HG02973 (cell line): ENCODE measurements at regions not wholly inside any gene's neighbourhood (a gene's known extent, or its start where the extent isn't known, plus 50 kb on each side); places are given as distances from the start of the nearest gene placed in this dataset.
"Not testable (repeated sequence)": the region's sequence is repeated elsewhere in the genome, so short reads cannot be mapped to it uniquely, and the experiment has no call there.

Experiments
- ATAC-seq: cut with Tn5 transposase; IDR thresholded peaks from one replicate; pipeline ENCODE4 v1.9.1; 2021; ENCODE audit warnings: moderate library complexity; ENCODE audit not compliant: unreplicated experiment

DNA sequence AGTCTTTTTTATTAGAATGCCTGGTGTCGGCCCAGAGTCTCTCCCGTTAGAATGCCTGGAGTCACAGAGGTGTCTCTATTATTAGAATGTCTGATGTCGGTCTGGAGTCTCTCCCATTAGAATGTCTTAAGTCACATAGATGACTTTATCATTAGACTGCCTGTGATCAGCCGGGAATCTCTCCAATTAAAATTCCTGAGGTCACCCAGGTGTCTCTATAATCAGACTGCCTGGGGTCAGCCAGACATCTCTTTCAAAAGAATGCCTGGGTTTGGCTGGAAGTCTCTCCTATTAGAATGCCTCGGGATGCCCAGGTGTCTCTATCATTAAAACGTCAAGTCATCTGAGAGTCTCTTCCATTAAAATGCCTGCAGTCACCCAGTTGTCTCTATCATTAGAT lies 1493.9 kb downstream of the UQCRFS1 start:
- no peak for ATAC-seq

DNA sequence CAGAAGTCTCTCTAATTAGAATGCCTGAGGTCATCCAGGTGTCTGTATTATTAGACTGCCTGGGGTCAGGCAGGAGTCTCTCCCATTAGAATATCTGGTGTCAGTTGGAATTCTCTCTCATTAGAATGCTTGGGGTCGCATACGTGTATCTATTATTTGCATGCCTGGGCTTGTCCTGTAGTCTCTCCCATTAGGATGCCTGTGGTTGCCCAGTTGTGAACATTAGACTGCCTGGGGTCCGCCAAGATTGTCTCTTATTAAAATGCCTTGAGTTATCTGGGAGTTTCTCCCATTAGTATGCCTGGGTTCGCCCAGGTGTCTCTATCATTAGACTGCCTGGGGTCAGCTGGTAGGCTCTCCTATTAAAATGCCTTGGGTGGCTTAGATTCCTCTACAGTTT lies 1494.7 kb downstream of the UQCRFS1 start:
- no peak for ATAC-seq

DNA sequence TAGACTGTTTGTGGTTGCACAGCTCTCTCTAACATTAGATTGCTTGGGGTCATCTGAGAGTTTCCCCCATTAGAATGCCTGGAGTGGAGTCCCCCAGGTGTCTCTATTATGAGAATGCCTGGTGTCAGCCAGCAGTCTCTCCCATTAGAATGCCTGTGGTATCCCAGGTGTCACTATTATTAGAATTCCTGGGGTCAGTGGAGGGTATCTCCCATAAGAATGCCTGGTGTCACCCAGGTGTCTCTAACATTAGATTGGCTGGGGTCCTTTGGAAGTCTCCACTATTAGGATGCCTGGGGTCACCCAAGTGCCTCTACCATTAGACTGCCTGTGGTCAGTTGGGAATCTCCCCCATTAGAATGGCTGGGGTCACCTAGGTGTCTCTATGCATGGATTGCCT lies 1495.1 kb downstream of the UQCRFS1 start:
- no peak for ATAC-seq

DNA sequence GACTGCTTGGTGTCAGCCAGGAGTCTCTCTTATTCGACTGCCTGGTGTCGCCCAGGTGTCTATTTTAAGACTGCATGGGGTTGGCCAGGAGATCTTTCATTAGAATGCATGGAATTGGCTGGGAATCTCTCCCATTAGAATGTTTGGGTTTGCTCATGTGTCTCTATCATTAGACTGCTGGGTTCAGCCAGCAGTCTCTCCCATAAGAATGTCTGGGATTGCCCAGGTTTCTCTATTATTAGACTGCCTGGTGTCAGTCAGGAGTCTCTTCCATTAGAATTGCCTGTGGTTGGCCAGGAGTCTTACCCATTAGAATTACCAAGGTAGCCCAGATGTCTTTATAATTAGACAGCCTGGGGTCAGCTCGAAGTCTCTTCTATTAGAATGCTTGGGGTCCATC lies 1496.0 kb downstream of the UQCRFS1 start:
- no peak for ATAC-seq

DNA sequence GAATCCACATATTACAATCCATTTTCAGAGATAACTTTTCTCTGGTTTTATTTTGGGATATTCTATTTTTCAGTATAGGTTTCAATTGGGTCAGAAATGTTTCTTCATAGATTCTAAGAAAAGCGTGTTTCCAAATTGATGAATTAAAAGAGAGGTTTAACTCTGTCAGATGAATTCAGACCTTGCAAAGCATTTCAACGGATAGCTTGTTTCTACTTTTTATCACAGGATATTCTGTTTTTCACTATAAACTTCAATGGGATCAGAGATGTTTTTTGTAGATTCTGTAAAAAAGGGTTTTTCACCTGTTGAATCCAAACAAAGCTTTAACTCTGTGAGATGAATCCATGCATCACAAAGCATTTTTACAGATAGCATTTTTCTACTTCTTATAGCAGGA lies 1498.1 kb downstream of the UQCRFS1 start:
- ATAC-seq, result no peak

DNA sequence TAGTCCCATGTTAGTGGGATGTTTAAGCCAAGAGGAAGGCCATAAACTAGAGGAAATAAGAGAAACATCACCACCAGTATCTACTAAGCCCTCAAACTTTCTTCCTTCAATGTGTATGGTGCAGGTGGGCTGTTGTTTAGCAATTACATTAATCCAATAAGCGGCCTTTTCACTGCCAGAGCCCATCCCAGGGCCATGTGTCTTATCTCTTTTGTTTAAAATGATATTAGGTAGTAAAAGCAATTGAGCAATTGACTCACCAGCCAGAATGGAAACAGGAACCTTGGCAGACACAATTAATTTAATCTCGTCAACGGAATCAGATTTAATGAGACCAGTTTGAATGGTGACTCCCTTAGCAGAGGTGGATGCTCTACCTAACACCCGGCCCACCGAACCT lies 1503.5 kb downstream of the UQCRFS1 start:
- no peak for ATAC-seq

DNA sequence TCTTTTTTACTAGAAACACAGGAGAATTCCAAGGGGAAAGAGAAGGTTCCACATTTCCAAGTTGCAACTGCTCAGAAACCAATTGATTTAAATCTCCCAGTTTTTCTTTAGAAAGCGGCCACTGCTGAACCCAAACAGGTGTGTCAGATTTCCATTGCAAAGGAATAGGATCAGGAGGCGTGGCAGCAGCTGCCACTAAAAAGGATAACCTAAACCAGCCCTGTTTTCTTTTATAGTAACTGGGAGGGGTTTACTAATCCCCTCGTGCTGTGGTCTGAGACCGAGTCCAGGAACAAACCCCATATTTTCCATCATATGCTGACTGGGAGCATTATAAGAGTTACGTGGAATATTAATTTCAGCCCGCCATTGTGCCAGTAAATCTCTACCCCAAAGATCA lies 1504.0 kb downstream of the UQCRFS1 start:
- ATAC-seq, result not testable (repeated sequence)

DNA sequence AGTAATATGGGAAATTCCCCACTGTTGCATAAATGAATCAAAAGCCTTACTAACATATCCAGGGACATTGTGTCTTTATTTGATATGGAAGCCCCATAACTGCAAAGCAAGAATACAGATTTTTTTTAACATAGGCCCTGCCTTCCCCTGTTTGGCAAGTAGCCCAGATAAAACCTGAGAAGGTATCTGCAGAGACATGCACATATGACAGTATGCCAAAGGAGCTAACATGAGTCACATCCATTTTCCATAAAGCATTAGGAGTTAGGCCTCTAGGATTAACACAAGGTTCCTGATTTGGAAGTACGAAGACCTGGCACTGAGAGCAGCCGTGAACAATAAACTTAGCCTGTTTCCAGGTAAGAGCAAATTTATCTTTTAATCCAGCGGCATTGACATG lies 1505.9 kb downstream of the UQCRFS1 start:
- ATAC-seq, result not testable (repeated sequence)

DNA sequence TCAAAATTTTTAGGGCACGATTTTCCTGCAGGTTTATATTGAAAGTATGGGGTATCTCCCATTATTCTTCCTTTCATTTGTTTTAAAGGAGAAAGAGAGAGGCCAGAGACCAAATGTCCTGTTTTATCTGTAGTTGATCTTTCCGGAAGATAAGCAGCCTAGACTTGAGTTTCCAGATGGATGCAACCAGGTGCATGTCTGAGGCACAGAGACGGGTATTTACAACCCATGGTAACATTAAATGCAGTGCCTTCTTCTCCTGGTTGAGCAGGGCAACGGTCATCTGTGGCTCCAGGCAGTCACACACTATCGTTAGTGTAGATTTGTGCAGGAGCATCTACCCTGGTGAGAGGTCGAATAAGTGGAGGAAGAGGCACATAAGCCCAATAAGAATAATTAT lies 1507.1 kb downstream of the UQCRFS1 start:
- no peak for ATAC-seq

DNA sequence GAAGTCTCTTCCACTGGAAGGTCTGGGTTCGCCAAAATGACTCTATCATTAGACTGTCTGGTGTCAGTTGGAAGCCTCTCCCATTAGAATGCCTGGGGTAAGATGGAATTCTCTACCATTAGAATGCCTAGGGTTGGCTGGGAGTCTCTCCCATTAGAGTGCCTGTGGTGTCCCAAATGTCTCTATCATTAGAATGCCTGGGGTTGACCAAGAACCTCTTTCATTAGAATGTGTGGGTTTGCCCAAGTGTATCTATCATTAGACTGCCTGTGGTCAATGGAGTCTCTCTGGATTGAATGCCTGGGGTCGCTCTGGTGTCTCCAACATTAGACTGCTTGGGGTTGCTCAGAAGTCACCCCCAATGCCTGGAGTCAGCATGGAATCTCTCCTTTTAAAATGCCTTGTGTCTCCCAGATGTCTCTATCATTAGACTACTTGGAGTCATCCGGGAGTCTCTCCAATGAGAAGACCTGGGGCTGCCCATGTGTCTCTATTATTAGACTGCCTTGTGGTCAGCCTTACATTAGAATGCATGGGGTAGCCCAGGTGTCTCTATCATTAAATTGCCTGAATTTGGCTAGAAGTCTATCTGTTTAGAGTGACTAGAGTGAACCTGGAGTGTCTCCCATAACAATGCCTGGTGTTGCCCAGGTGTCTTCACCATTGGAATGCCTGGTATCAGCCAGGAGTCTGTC lies 1518.4 kb downstream of the UQCRFS1 start:
- no peak for ATAC-seq

DNA sequence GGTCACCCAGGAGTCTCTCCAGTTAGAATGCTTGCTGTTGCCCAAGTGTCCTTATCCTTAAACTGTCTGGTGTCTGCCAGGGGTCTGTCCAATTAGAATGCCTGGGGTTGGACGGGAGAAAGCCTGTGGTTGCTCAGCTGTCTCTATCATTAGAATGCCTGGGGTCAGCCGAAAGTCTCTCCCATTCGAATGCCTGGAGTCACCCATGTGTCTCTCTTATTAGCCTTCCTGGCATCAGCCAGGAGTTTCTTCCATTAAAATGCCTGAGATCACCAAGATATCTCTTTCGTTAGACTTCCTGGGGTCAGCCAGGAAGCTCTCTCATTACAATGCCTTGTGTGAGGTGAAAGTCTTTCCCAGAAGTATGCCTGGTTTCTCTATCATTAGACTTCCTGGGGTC lies 1521.0 kb downstream of the UQCRFS1 start:
- no peak for ATAC-seq

DNA sequence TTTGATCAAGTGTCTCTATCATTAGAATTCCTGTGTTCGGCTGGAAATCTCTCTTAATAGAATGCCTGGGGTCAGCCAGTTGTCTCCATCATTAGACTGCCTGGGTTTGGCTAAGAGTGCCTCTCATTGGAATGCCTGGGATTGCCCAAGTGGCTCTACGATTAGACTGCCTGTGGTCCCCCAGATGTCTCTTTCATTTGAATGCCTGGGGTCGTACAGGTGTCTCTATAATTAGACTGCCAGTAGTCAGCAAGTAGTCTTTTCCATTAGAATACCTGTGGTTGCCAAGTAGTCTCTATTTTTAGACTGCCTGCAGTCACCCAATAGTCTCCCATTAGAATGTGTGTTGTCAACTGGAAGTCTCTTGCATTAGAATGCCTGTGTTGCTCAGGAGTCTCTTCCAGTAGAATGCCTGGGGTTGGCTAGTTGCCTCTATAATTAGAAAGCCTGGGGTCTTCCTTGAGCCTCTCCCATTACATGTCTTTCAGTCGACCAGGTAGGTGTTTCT lies 1523.2 kb downstream of the UQCRFS1 start:
- ATAC-seq, result no peak

DNA sequence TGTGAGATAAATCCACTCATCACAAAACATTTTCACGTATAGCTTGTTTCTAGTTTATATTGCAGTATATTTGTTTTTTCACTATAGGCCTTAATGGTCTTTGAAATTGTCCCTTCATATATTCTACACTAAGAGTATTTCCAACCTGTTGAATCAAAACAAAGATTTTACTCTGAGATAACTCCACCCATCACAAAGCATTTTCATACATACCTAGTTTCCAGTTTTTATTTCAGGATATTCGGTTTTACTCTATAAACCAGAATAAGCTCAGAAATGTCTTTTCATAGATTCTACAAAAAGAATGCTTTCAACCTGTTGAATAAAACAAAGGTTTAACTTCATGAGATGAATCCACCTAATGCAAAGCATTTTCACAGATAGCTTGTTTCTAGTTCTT lies 1528.7 kb downstream of the UQCRFS1 start:
- no peak for ATAC-seq

DNA sequence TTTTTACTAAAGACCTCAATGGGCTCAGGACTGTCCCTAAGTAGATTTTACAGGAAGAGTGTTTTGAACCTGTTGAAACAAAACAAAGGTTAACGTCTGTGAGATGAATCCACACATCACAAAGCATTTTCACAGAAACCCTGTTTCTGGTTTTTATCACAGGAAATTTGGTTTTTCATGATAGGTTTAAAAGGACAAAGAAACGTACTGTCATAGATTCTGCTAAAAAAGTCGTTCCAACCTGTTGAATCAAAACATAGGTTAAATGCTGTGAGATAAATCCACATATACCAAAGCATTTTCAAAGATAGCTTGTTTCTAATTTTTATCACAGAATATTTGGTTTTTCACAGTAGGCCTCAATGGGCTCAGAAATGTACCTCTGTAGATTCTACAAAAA lies 1531.0 kb downstream of the UQCRFS1 start:
- ATAC-seq, result no peak

DNA sequence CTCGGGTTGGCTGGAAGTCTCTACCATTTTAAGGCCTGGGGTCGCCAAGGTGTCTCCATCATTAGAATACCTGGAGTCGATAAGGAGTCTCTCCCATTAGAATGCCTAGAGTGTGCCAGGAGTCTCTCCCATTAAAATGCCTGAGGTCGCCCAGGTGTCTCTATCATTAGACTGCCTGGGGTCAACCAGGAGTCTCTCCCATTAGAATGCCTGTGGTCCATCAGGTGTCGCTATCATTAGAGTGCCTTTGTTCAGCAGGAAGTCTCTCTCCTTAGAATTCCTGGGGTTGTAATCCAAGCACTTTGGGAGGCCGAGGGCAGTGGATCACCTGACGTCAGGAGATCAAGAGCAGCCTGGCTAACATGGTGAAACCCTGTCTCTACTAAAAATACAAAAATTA lies 1533.0 kb downstream of the UQCRFS1 start:
- ATAC-seq, result no peak

DNA sequence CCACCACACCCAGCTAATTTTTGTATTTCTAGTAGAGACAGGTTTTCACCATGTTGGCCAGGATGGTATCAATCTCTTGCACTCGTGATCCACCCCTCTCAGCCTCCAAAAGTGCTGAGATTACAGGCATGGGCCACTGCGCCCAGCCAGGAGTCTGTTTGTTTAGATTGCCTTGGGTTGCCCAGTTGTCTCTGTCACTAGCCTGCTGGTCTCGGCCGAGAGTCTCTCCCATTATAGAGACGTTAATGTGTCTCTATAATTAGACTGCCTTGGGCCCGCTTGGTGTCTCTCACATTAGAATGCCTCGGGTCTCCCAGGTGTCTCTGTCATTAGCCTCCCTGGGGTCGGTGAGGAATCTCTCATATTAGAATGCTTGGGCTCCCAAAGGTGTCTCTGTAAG lies 1533.6 kb downstream of the UQCRFS1 start:
- ATAC-seq, result no peak

DNA sequence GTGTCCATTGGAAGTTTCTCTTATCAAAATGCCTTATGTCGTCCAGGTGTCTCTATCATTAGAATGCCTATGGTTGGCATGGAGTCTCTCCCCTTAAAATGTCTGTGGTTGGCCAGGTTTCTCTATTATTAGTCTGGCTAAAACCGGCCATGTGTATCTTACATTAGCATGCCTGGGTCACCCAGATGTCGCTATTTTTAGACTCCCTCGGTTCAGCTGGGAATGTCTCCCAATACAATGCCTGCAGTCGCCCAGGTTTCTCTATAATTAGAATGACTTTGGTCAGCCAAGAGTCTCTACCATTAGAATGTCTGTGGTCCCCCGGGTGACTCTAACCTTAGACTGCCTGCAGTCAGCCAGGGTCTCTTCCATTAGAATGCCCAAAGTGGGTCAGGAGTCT lies 1536.1 kb downstream of the UQCRFS1 start:
- ATAC-seq, result no peak

DNA sequence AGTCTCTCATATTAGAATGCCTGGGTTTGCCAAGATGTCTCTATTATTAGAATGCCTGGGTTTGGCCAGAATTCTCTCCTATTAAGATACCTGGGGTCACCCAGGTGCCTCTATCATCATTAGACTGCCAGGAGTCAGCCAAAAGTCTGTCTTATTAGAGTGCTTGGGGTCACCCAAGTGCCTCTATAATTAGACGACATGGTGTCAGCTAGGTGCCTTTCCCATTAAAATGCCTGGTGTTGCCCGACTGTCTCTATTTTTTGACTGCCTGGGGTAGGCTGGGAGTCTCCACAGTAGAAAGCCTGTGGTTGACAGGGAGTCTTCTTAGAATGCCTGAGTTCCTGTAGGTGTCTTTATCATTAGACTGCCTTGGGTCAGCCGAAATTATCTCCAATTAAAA lies 1536.6 kb downstream of the UQCRFS1 start:
- no peak for ATAC-seq

DNA sequence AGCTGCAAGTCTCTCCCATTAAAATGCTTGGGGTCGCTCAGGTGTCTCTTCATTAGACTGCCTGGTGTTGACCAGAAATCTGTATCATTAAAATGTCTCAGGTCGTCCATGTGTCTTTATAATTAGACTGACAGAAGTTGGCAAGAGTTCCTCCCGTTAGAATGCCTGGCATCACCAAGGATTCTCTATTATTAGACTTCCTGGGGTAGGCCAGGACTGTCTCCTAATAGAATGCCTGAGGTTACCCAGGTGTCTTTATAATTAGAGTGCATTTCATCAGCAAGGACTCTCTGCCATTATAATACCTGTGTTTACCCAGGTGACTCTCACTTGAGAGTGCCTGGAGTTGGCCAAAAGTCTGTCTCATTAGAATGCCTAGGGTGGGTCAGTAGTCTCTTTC lies 1537.2 kb downstream of the UQCRFS1 start:
- no peak for ATAC-seq

DNA sequence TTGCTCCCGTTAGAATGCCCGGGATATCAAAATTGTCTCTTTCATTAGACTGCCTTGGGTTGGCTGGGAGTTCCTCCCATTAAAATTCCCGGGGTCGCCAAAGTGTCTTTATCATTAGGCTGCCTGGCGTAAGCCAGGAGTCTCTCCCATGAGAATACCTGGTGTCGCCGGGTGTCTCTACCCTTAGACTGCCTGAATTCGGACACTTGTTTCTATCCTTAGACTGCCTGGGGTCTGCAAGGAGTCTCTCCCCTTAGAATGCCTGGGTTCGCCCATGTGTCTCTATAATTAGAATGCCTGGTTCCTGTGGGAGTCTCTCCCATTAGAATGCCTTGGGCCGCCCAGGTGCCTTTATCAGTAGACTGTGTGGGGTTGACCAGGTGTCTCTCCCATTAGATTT lies 1538.2 kb downstream of the UQCRFS1 start:
- no peak for ATAC-seq

DNA sequence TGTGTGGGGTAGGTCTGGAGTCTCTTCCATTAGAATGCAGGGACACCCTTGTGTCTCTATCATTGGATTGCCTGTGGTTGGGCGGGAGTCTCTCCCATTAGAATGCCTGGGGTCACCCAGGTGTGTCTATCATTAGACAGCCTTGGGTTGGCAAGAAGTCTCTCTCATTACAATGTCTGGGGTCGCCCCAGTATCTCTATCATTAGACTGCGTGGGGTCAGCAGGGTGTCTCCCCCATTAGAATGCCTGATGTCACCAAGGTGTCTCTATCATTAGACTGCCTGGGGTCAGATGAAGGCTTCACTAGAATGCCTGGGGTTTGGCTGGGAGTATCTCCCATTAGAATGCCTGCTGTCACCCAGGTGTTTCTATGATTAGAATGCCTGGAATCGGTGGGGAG lies 1539.0 kb downstream of the UQCRFS1 start:
- no peak for ATAC-seq

DNA sequence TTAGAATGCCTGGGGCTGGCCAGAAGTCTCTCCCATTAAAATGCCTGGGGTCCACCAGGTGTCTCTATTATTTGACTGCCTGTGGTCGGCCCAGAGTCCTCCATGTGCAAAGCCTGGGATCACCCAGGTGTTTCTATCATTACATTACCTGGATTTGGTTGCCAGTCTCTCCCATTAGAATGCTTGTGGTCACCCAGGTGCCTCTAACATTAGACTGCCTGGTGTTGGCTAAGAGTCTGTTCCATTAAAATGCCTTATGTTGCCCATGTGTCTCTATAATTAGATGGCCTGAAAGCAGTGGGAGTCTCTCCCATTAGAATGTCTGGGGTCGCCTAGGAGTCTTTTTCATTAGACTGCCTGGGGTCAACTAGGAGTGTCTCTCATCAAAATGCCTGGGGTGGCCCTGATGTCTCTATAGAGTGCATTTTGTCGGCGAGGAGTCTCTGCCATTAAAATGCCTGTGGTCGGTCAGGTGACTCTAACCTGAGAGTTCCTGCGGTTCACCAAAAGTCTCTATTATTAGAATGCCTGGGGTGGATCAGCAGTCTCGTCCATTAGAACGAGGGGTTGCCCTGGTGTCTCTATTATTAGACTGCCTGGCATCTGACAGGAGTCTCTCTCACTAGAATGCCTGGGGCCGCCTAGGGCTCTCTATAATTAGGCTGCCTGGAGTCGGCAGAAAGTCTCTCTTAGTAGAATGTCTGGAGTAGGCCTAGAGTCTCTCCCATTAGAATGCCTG lies 1540.5 kb downstream of the UQCRFS1 start:
- ATAC-seq, result no peak

DNA sequence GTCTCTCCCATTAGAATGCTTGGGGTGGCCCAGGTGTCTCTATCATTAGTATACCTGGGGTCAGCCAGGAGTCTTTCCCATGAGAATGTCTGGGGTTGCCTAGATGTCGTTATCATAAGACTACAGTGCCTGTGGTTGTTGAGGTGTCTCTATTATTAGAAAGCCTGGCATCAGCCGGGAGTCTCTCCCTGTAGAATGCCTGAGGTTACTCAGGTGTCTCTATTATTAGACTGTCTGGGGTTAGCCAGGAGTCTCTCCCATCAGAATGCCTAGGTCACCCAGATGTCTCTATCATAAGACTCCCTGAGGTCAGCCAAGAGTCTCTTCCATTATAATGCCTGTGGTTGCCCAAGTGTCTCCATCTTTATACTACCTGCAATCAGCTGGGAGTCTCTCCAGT lies 1541.1 kb downstream of the UQCRFS1 start:
- no peak for ATAC-seq
